ENCODE measurements at regions not wholly inside any gene's neighbourhood (a gene's known extent, or its start where the extent isn't known, plus 50 kb on each side); places are given as distances from the start of the nearest gene placed in this dataset.
A peak's percentile ranks its signal among the peaks of the same experiment; 100 is the strongest.

DNA sequence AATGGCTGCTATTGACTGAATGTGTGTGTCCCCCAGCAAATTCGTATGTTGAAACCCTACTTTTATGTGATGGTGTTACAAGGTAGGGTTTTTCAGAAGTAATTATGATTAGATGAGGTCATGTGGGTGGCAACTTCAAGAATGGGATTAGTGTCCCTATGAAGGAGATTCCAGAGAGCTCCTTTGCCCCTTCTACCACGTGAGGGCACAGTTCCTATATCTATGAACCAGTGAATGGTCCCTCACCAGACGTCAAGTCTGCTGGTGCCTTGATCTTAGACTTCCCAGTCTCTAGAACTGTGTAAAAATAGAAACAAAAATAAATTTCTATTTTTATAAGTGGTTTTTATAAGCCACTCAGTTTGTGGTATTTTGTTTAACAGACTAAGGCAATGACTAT, 1137.6 kb upstream of the IGFBP7 start:
- no peaks in the 10 kb centered on the region for H3K36me3 ChIP-seq (ENCODE audit: control insufficient read depth, insufficient read depth, low read length)
- no peak overlapping the region for H3K27ac ChIP-seq (ENCODE audit: low read depth, low read length)
- H3K27me3 ChIP-seq (ENCODE audit: control insufficient read depth, insufficient read depth, low read length): no peaks in the 10 kb centered on the region
- H3K4me3 ChIP-seq (ENCODE audit: low read depth, low read length): no peak overlapping the region
- no peaks in the 10 kb centered on the region for H3K9me3 ChIP-seq (ENCODE audit: control insufficient read depth, insufficient read depth, low read length)
- no peak overlapping the region for H3K9ac ChIP-seq (ENCODE audit: low read depth, low read length)
- peaks cover 6% of the 10 kb centered on the region for H3K4me1 ChIP-seq (ENCODE audit: control insufficient read depth, insufficient read depth, low read length)

DNA sequence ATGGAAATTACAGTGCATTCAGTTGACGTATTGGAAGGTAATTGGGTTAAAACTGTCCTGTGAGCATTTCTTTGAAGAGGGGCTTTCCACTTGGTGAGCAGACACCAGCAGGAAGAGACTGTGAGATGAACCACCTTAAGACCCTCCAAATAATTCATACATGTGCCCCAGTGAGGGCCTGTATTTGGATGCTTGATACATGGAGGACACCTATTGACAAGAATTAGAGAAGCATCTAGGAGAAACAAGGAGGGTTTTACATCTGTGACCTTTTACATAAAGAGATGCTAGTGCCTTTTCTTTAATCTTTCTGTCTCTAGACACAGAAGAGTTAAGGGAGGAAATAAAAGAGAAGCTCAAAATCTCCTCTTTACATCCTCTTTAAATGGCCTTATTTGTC, 1115.3 kb upstream of the IGFBP7 start:
- H3K27me3 ChIP-seq (ENCODE audit: control insufficient read depth, insufficient read depth, low read length): no peaks in the 10 kb centered on the region
- no peak overlapping the region for H3K4me3 ChIP-seq (ENCODE audit: low read depth, low read length)
- H3K36me3 ChIP-seq (ENCODE audit: control insufficient read depth, insufficient read depth, low read length): no peaks in the 10 kb centered on the region
- no peak overlapping the region for H3K27ac ChIP-seq (ENCODE audit: low read depth, low read length)
- no peaks in the 10 kb centered on the region for H3K4me1 ChIP-seq (ENCODE audit: control insufficient read depth, insufficient read depth, low read length)
- H3K9ac ChIP-seq (ENCODE audit: low read depth, low read length): no peak overlapping the region
- no peaks in the 10 kb centered on the region for H3K9me3 ChIP-seq (ENCODE audit: control insufficient read depth, insufficient read depth, low read length)

DNA sequence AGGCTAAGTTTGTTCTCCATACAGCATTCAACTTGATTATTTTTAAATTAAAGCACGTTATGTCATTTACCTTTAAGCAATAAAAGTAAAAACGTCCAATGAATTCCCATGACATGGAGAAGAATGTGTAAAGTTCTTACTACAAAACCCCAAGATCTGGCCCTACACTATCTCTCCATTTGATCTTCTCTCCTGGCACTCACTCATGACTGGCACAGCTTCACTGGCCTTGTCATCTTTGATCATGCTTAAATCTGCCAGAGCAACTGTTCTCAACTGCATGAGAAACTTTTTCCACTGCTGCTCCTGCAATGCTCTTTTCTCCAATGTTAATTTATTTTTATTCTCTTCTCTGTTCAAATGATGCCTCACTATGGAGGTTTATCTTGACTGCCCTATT, 1109.0 kb upstream of the IGFBP7 start:
- H3K36me3 ChIP-seq (ENCODE audit: control insufficient read depth, insufficient read depth, low read length): no peaks in the 10 kb centered on the region
- no peaks in the 10 kb centered on the region for H3K27me3 ChIP-seq (ENCODE audit: control insufficient read depth, insufficient read depth, low read length)
- no peak overlapping the region for H3K27ac ChIP-seq (ENCODE audit: low read depth, low read length)
- no peaks in the 10 kb centered on the region for H3K9me3 ChIP-seq (ENCODE audit: control insufficient read depth, insufficient read depth, low read length)
- H3K4me1 ChIP-seq (ENCODE audit: control insufficient read depth, insufficient read depth, low read length): peaks cover 30% of the 10 kb centered on the region
- H3K4me3 ChIP-seq (ENCODE audit: low read depth, low read length): no peak overlapping the region
- H3K9ac ChIP-seq (ENCODE audit: low read depth, low read length): no peak overlapping the region

DNA sequence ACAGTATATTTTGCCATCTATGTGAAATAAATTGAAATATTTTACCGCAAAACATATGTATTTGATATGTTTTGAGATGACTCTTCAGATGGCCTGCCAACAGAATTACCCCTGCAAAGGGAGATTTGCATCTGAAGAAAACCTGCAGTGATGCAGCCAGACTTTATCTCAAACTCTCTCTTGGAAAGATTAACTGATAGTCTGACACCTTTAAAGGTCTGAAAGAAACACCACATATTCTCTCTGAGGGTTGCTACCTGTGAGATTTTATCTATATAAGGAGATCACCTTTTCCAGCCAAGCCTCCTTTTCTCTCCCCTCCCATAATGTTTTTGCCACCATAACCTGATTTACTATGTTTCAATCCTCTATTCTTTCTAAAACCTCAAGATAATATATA, 1106.3 kb upstream of the IGFBP7 start:
- peaks cover 45% of the 10 kb centered on the region for H3K4me1 ChIP-seq (ENCODE audit: control insufficient read depth, insufficient read depth, low read length)
- H3K27me3 ChIP-seq (ENCODE audit: control insufficient read depth, insufficient read depth, low read length): no peaks in the 10 kb centered on the region
- no peak overlapping the region for H3K4me3 ChIP-seq (ENCODE audit: low read depth, low read length)
- H3K27ac ChIP-seq (ENCODE audit: low read depth, low read length): peak overlapping the region; percentile 31
- no peaks in the 10 kb centered on the region for H3K36me3 ChIP-seq (ENCODE audit: control insufficient read depth, insufficient read depth, low read length)
- H3K9ac ChIP-seq (ENCODE audit: low read depth, low read length): no peak overlapping the region
- H3K9me3 ChIP-seq (ENCODE audit: control insufficient read depth, insufficient read depth, low read length): no peaks in the 10 kb centered on the region

DNA sequence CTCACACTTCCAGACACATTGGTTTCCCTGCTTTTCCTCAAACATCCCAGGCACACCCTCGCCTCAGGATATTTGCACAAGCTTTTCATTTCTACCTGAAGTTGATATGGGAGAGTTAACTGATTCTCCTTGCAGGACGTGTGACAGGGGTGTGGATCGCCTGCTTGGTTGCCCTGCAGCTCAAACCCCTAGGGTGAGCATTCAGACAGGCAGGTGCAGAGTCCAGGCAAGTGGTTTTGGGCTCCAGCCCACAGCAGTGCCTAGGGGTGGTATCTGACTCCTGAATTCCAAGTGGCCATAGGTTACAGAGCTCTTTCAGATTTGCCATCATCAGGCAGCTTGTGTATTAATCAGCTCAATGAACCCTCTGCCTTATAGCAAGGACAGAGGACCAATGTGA, 1104.2 kb upstream of the IGFBP7 start:
- Histone ChIP-seq H3K27ac (ENCODE audit: low read depth, low read length) (peak overlapping the region; percentile 76), H3K36me3 (ENCODE audit: control insufficient read depth, insufficient read depth, low read length) (no peaks in the 10 kb centered on the region), H3K9me3 (ENCODE audit: control insufficient read depth, insufficient read depth, low read length) (no peaks in the 10 kb centered on the region), H3K9ac (ENCODE audit: low read depth, low read length) (no peak overlapping the region), H3K4me1 (ENCODE audit: control insufficient read depth, insufficient read depth, low read length) (peaks cover 45% of the 10 kb centered on the region), H3K4me3 (ENCODE audit: low read depth, low read length) (no peak overlapping the region), H3K27me3 (ENCODE audit: control insufficient read depth, insufficient read depth, low read length) (no peaks in the 10 kb centered on the region)

DNA sequence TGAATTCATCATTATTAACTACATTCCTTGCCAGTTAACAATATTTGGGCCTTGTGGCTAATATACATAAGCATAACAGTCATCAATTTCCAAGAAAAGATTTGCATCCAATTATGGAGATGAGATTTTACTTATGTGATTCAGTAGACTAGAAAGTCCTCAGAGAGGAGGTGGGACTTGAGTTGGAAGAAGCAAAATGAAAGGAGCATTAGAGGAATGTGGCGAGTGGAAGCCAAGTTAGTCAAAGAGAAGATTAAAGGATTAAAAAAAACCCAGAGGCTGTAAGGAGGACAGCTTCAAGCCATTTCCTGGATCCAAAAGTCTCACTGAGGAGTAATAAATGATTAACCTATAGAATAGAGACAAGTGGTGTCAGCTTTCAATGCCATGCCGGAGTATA, 1099.4 kb upstream of the IGFBP7 start:
- no peaks in the 10 kb centered on the region for H3K9me3 ChIP-seq (ENCODE audit: control insufficient read depth, insufficient read depth, low read length)
- H3K27ac ChIP-seq (ENCODE audit: low read depth, low read length): no peak overlapping the region
- no peak overlapping the region for H3K4me3 ChIP-seq (ENCODE audit: low read depth, low read length)
- peaks cover 19% of the 10 kb centered on the region for H3K4me1 ChIP-seq (ENCODE audit: control insufficient read depth, insufficient read depth, low read length)
- no peaks in the 10 kb centered on the region for H3K36me3 ChIP-seq (ENCODE audit: control insufficient read depth, insufficient read depth, low read length)
- H3K9ac ChIP-seq (ENCODE audit: low read depth, low read length): no peak overlapping the region
- H3K27me3 ChIP-seq (ENCODE audit: control insufficient read depth, insufficient read depth, low read length): no peaks in the 10 kb centered on the region

DNA sequence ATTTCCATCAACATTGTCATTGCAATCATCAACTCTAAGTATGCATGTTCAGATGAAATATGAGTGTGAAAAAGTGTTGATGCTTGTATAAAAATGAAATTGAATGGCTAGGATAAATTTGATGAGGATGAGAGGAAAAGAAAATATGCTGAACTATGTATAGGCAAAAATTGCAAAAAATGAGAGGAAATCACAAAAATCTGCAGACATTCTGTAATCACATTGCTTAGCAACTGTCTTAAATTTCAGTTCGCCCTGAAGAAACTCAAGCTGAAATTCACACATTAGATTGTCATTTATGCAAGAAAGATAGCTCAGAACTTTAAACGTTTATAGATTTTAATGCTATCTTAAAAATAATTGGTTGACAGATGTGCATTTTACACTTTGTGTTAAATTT, 1098.8 kb upstream of the IGFBP7 start:
- Histone ChIP-seq H3K27ac (ENCODE audit: low read depth, low read length) (no peak overlapping the region), H3K27me3 (ENCODE audit: control insufficient read depth, insufficient read depth, low read length) (no peaks in the 10 kb centered on the region), H3K9ac (ENCODE audit: low read depth, low read length) (no peak overlapping the region), H3K36me3 (ENCODE audit: control insufficient read depth, insufficient read depth, low read length) (no peaks in the 10 kb centered on the region), H3K4me1 (ENCODE audit: control insufficient read depth, insufficient read depth, low read length) (peaks cover 13% of the 10 kb centered on the region), H3K9me3 (ENCODE audit: control insufficient read depth, insufficient read depth, low read length) (no peaks in the 10 kb centered on the region), H3K4me3 (ENCODE audit: low read depth, low read length) (no peak overlapping the region)

DNA sequence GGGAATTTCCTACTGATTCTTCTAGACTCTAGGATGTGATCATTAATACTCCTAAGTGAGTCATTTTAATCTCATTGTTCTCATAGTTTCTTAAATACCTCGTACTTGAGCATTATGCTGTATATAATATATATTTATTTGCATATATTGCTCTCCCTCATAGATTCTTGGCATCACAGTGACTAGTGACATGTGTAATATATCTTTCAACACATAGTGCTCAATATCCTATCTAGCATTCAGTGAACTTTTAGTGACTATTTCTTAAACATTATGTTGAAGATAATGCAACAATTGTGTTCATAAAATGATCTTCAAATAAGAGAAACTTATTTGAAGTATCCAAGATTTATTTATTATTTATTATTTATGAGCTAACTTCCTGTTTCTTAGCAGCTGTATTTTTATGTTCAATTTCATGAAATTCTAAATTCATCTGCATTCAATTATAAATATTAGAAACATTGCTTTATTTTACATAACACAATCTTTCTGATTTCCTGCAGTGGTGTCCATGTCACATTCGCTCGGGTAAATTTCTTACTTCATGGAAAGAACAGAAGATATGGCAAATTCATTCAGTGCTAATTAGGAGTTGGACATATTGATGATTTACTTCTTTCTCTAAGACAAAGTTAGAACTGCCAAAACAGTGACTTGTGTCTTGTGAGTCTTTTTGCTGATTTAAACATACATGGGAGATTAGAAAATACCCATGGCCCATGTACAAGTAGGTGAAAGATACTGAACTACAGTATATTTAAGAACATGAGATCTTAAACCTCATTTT, 1095.5 kb upstream of the IGFBP7 start:
- Histone ChIP-seq H3K4me1 (ENCODE audit: control insufficient read depth, insufficient read depth, low read length) (no peaks in the 10 kb centered on the region), H3K27me3 (ENCODE audit: control insufficient read depth, insufficient read depth, low read length) (no peaks in the 10 kb centered on the region), H3K27ac (ENCODE audit: low read depth, low read length) (no peak overlapping the region), H3K9ac (ENCODE audit: low read depth, low read length) (no peak overlapping the region), H3K36me3 (ENCODE audit: control insufficient read depth, insufficient read depth, low read length) (no peaks in the 10 kb centered on the region), H3K9me3 (ENCODE audit: control insufficient read depth, insufficient read depth, low read length) (no peaks in the 10 kb centered on the region), H3K4me3 (ENCODE audit: low read depth, low read length) (no peak overlapping the region)

DNA sequence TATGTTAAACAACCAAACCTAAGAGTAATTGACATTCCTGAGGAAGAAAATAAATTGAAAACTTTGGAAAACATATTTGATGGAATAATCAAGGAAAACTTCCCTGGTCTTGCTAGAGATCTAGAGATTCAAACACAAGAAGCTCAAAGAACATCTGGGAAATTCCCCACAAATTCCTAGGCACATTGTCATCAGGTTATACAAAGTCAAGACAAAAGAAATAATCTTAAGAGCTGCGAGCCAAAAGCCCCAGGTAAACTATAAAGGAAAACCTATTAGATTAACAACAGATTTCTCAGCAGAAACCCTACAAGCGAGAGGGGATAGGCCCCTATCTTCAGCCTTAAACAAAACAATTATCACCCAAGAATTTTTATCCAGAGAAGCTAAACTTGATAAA, 1082.0 kb upstream of the IGFBP7 start:
- H3K4me1 ChIP-seq (ENCODE audit: control insufficient read depth, insufficient read depth, low read length): peaks cover 21% of the 10 kb centered on the region
- 0 out of 2 replicates have a peak, but pooled peaks cover 3% of the 10 kb centered on the region for H3K9me3 ChIP-seq (ENCODE audit: control insufficient read depth, insufficient read depth, low read length)
- H3K27me3 ChIP-seq (ENCODE audit: control insufficient read depth, insufficient read depth, low read length): no peaks in the 10 kb centered on the region
- peak overlapping the region; percentile 73 for H3K27ac ChIP-seq (ENCODE audit: low read depth, low read length)
- no peak overlapping the region; the same call in 1 of the 2 replicates for H3K4me3 ChIP-seq (ENCODE audit: low read depth, low read length)
- H3K36me3 ChIP-seq (ENCODE audit: control insufficient read depth, insufficient read depth, low read length): no peaks in the 10 kb centered on the region
- peak overlapping the region; percentile 15 for H3K9ac ChIP-seq (ENCODE audit: low read depth, low read length)

DNA sequence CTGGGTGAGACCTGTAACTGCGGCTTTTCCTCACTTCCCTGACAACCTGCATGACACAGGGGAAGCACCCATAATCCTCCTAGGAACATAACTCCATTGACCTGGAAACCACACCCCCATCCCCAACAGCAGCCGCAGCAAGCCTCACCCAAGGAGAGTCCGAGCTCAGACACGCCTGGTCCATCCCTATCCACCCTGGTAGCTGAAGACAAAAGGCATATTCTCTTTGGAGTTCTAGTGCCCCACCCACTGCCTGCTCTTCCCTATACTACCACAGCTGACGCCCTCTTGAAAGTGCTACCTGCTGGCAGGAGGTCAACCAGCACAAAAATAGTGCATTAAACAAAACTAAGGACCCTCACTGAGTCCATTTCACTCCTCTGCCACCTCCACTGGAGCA, 1080.9 kb upstream of the IGFBP7 start:
- Histone ChIP-seq H3K27ac (ENCODE audit: low read depth, low read length) (peak overlapping the region; percentile 22), H3K4me3 (ENCODE audit: low read depth, low read length) (no peak overlapping the region), H3K27me3 (ENCODE audit: control insufficient read depth, insufficient read depth, low read length) (no peaks in the 10 kb centered on the region), H3K36me3 (ENCODE audit: control insufficient read depth, insufficient read depth, low read length) (no peaks in the 10 kb centered on the region), H3K4me1 (ENCODE audit: control insufficient read depth, insufficient read depth, low read length) (peaks cover 21% of the 10 kb centered on the region), H3K9me3 (ENCODE audit: control insufficient read depth, insufficient read depth, low read length) (0 out of 2 replicates have a peak, but pooled peaks cover 3% of the 10 kb centered on the region), H3K9ac (ENCODE audit: low read depth, low read length) (no peak overlapping the region)

DNA sequence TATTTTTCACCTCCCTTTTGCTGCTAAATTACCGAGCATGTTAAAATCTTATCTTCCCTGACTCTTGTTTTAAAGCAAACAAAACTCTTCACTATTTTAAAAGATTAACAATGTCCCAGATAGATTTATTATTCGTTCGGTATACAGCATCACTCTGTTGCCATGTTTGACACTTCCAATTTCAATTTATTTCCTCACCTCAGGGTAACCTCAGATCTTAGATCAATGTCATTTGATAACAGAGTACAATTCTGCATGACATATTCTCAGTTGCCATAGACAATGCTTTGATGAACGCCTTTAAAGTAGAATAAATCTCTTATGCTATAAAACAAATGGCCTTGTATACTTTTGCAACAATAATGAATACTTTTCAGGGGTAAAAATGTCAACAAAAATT, 1078.1 kb upstream of the IGFBP7 start:
- H3K36me3 ChIP-seq (ENCODE audit: control insufficient read depth, insufficient read depth, low read length): no peaks in the 10 kb centered on the region
- no peaks in the 10 kb centered on the region for H3K27me3 ChIP-seq (ENCODE audit: control insufficient read depth, insufficient read depth, low read length)
- H3K9me3 ChIP-seq (ENCODE audit: control insufficient read depth, insufficient read depth, low read length): no peaks in the 10 kb centered on the region
- no peak overlapping the region for H3K4me3 ChIP-seq (ENCODE audit: low read depth, low read length)
- H3K27ac ChIP-seq (ENCODE audit: low read depth, low read length): no peak overlapping the region
- peaks cover 21% of the 10 kb centered on the region for H3K4me1 ChIP-seq (ENCODE audit: control insufficient read depth, insufficient read depth, low read length)
- no peak overlapping the region for H3K9ac ChIP-seq (ENCODE audit: low read depth, low read length)

All from HUES48 (cell line).